NB4 (cell line): ENCODE measurements at regions not wholly inside any gene's neighbourhood (a gene's known extent, or its start where the extent isn't known, plus 50 kb on each side); places are given as distances from the start of the nearest gene placed in this dataset.

Experiments used
- CTCF ChIP-seq: IDR thresholded peaks from one replicate; pipeline ENCODE4 v1.5.1; 2012; ENCODE audit warnings: low read depth, low read length
- POLR2A ChIP-seq: IDR thresholded peaks from 2 replicates; pipeline ENCODE4 v1.6.1; 2011; ENCODE audit warnings: mild to moderate bottlenecking; ENCODE audit not compliant: insufficient read length; ENCODE audit errors: extremely low read depth
- TF ChIP-seq, protein P1 (sequence below): IDR thresholded peaks from 2 replicates; pipeline ENCODE4 v1.6.1; 2011; ENCODE audit warnings: low read depth, low read length

GRCh38 chr4:38532908-38533499, 131.0 kb upstream of the KLF3 start:
- TF ChIP-seq POLR2A (no peak), CTCF (no peak)
- TF ChIP-seq, protein P1, sequence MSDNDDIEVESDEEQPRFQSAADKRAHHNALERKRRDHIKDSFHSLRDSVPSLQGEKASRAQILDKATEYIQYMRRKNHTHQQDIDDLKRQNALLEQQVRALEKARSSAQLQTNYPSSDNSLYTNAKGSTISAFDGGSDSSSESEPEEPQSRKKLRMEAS, result no peak
